ENCODE measurements at regions not wholly inside any gene's neighbourhood (a gene's known extent, or its start where the extent isn't known, plus 50 kb on each side); places are given as distances from the start of the nearest gene placed in this dataset.

DNA sequence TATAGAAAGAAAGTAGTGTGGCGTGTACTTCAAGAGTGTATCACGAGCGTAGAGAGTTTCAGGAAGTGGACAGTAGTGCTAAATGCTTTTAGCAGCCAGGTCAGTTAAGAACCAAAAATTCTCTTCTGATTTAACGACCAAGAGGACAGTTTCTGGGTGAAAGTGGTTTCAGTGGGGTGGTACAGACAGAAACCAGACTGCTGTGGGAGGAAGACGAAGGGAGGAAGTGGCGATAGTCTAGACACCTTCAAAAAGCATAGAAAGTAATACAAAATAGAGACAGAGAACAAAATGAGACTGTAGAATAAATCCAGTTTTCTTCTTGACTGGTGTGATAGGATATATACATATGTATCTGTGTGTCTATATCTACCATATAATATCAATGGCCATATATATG lies 93.5 kb downstream of the MBL2 start:
- H3K9me3 Mint-ChIP-seq (ENCODE audit: low read depth, unreplicated experiment) = peaks cover 6% of the 10 kb centered on the region
- CTCF ChIA-PET = no interaction called here
- intact Hi-C loops (cut with micrococcal nuclease; ENCODE audit: unreplicated experiment) = no loop called here
- H3K27ac Mint-ChIP-seq (ENCODE audit: unreplicated experiment) = no peak overlapping the region
- H3K36me3 Mint-ChIP-seq (ENCODE audit: insufficient read depth, unreplicated experiment) = peaks cover 6% of the 10 kb centered on the region
- no peaks in the 10 kb centered on the region for H3K27me3 Mint-ChIP-seq (ENCODE audit: unreplicated experiment)
- no peak for DNase-seq
- peaks cover 19% of the 10 kb centered on the region for H3K4me1 Mint-ChIP-seq (ENCODE audit: low read depth, unreplicated experiment)
- H3K4me3 Mint-ChIP-seq (ENCODE audit: low read depth, unreplicated experiment) = no peak overlapping the region
- TF ChIP-seq CTCF (IDR thresholded peaks at IDR 0.05; ENCODE audit: unreplicated experiment) = no peak
- BruUV-seq (replicated peaks) = no TSS peak

DNA sequence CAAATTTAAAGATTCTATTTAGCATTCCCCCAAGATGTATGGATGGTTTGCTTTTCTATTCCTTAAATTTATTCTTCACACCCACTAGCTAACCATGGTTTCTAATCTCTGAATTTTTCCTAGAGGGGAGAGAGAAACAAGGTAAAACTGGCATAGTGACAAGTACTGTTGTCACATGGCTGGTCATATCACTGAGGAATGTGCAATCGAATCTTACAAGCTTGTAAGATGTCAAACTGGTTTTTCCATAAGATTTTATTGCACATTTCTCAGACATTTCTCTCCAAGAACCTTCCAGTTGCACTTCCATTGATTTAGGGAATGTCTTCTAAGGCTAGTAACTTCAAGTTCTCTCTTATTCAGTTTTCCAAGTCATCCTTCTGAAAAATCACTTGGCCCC lies 89.8 kb downstream of the MBL2 start:
- Mint-ChIP-seq H3K4me1 (ENCODE audit: low read depth, unreplicated experiment) (peaks cover 20% of the 10 kb centered on the region), H3K27me3 (ENCODE audit: unreplicated experiment) (no peaks in the 10 kb centered on the region), H3K27ac (ENCODE audit: unreplicated experiment) (peak overlapping the region; percentile 16), H3K4me3 (ENCODE audit: low read depth, unreplicated experiment) (no peak overlapping the region), H3K9me3 (ENCODE audit: low read depth, unreplicated experiment) (no peaks in the 10 kb centered on the region), H3K36me3 (ENCODE audit: insufficient read depth, unreplicated experiment) (peaks cover 6% of the 10 kb centered on the region)
- intact Hi-C loops (cut with micrococcal nuclease; ENCODE audit: unreplicated experiment) = no loop called here
- CTCF ChIA-PET = interaction anchor here (0.6 to 0.7 kb wide), 3 partner anchors 36 to 595 kb away, joined by 3 to 4 read pairs (median 3); no protein-coding TSS in a partner anchor
- DNase-seq = peak; percentile 41
- no TSS peak for BruUV-seq (replicated peaks)
- no peak for TF ChIP-seq CTCF (IDR thresholded peaks at IDR 0.05; ENCODE audit: unreplicated experiment)

- no peaks in the 10 kb centered on the region for H3K27me3 Mint-ChIP-seq (ENCODE audit: unreplicated experiment)
- no peak overlapping the region for H3K27ac Mint-ChIP-seq (ENCODE audit: unreplicated experiment)
- H3K9me3 Mint-ChIP-seq (ENCODE audit: low read depth, unreplicated experiment) = no peaks in the 10 kb centered on the region
- BruUV-seq (replicated peaks) = no TSS peak
- no peak for TF ChIP-seq CTCF (IDR thresholded peaks at IDR 0.05; ENCODE audit: unreplicated experiment)
- CTCF ChIA-PET = interaction anchor here (0.9 kb wide), 1 partner anchor 27 kb away, joined by 3 read pairs; no protein-coding TSS in a partner anchor
- DNase-seq = no peak
- peaks cover 8% of the 10 kb centered on the region for H3K36me3 Mint-ChIP-seq (ENCODE audit: insufficient read depth, unreplicated experiment)
- H3K4me3 Mint-ChIP-seq (ENCODE audit: low read depth, unreplicated experiment) = no peak overlapping the region
- intact Hi-C loops (cut with micrococcal nuclease; ENCODE audit: unreplicated experiment) = no loop called here
- H3K4me1 Mint-ChIP-seq (ENCODE audit: low read depth, unreplicated experiment) = peaks cover 22% of the 10 kb centered on the region
These were observed 88.8 kb downstream of the MBL2 start for GRCh38 chr10:52683776-52684175.

DNA sequence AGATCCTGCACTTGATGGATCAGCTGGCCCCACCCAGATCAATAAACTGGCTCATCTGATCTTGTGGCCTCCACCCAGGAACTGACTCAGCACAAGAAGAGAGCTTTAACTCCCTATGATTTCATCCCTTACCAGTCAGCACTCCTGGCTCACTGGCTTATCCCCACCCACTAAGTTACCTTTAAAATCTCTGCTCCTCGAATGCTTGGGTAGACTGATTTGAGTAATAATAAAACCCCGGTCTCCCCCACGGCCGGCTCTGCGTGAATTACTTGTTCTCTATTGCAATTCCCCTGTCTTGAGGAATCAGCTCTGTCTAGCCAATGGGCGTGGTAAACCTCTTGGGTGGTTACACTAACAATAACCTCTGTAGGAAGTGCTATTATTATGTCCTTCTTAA lies 83.7 kb downstream of the MBL2 start:
- intact Hi-C loops (cut with micrococcal nuclease; ENCODE audit: unreplicated experiment) = no loop called here
- Mint-ChIP-seq H3K4me1 (ENCODE audit: low read depth, unreplicated experiment) (peaks cover 12% of the 10 kb centered on the region), H3K36me3 (ENCODE audit: insufficient read depth, unreplicated experiment) (peaks cover 5% of the 10 kb centered on the region), H3K4me3 (ENCODE audit: low read depth, unreplicated experiment) (no peak overlapping the region), H3K9me3 (ENCODE audit: low read depth, unreplicated experiment) (peaks cover 10% of the 10 kb centered on the region), H3K27ac (ENCODE audit: unreplicated experiment) (no peak overlapping the region), H3K27me3 (ENCODE audit: unreplicated experiment) (no peaks in the 10 kb centered on the region)
- TF ChIP-seq CTCF (IDR thresholded peaks at IDR 0.05; ENCODE audit: unreplicated experiment) = no peak
- BruUV-seq (replicated peaks) = no TSS peak
- peak; percentile 42 for DNase-seq
- CTCF ChIA-PET = interaction anchor here (0.7 kb wide), 1 partner anchor 697 kb away, joined by 3 read pairs; no protein-coding TSS in a partner anchor
